GM18519 (cell line): ENCODE measurements at regions not wholly inside any gene's neighbourhood (a gene's known extent, or its start where the extent isn't known, plus 50 kb on each side); places are given as distances from the start of the nearest gene placed in this dataset.
A peak's percentile ranks its signal among the peaks of the same experiment; 100 is the strongest.

Experiments
- ATAC-seq: cut with Tn5 transposase; IDR thresholded peaks from one replicate; pipeline ENCODE4 v1.9.1; 2021; ENCODE audit warnings: mild to moderate bottlenecking, moderate library complexity; ENCODE audit not compliant: unreplicated experiment, low FRiP score

GRCh38 chr1:224504297-224505041, 69.9 kb upstream of the WDR26 start:
- ATAC-seq = no peak

- no peak for ATAC-seq
Measured at GRCh38 chr1:224505454-224506093, 71.0 kb upstream of the WDR26 start.

- no peak for ATAC-seq
Measured at GRCh38 chr1:224506141-224506814, 71.7 kb upstream of the WDR26 start.

- no peak for ATAC-seq
Measured at GRCh38 chr1:224507771-224508523, 73.3 kb upstream of the WDR26 start.

- no peak for ATAC-seq
Measured at GRCh38 chr1:224509907-224510306, 75.3 kb upstream of the WDR26 start.

- no peak for ATAC-seq
Measured at GRCh38 chr1:224510880-224511645, 76.5 kb upstream of the WDR26 start.

- no peak for ATAC-seq
Measured at GRCh38 chr1:224512600-224513151, 78.1 kb upstream of the WDR26 start.

- no peak for ATAC-seq
Measured at GRCh38 chr1:224513383-224513782, 78.8 kb upstream of the WDR26 start.

- peak; percentile 78 for ATAC-seq
Measured at GRCh38 chr1:224513787-224514209, 79.2 kb upstream of the WDR26 start.

GRCh38 chr1:224517171-224517570, 82.6 kb upstream of the WDR26 start:
- no peak for ATAC-seq

GRCh38 chr1:224518528-224518927, 83.9 kb upstream of the WDR26 start:
- ATAC-seq = no peak

- ATAC-seq = no peak
Measured at GRCh38 chr1:224519874-224520273, 85.3 kb upstream of the WDR26 start.

GRCh38 chr1:224520808-224521207, 86.2 kb upstream of the WDR26 start:
- no peak for ATAC-seq

- no peak for ATAC-seq
Measured at GRCh38 chr1:224521904-224522734, 87.5 kb upstream of the WDR26 start.

- no peak for ATAC-seq
Measured at GRCh38 chr1:224523676-224524075, 89.1 kb upstream of the WDR26 start.

GRCh38 chr1:224524679-224525078, 90.1 kb upstream of the WDR26 start:
- no peak for ATAC-seq

- ATAC-seq = no peak
Measured at GRCh38 chr1:224525411-224526040, 90.6 kb upstream of the CNIH3 start.

GRCh38 chr1:224526771-224527170, 89.3 kb upstream of the CNIH3 start:
- ATAC-seq = no peak

GRCh38 chr1:224528900-224529299, 87.2 kb upstream of the CNIH3 start:
- no peak for ATAC-seq
